ENCODE measurements at regions not wholly inside any gene's neighbourhood (a gene's known extent, or its start where the extent isn't known, plus 50 kb on each side); places are given as distances from the start of the nearest gene placed in this dataset.

DNA sequence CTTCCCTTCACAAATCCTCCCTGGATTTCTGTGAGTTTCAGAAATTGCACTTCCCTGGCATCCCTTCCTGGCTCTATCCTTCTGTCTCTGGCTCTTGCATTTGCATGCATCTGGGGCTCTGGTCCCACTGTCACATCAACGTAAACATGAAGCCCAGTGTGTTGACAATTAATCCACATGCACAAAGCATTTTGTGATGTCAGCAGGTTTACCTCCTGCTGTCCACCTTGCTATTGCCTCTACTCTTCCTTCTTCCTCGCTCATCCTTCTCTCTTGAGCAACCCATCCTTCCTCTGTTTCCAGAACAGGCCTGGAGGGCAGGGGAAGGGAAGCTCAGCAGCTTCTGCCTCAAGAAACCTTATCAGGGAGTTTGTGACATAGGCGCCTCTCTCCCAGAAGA lies 111.7 kb upstream of the ATP5MC3 start (continued):
- TF ChIP-seq, protein P1, sequence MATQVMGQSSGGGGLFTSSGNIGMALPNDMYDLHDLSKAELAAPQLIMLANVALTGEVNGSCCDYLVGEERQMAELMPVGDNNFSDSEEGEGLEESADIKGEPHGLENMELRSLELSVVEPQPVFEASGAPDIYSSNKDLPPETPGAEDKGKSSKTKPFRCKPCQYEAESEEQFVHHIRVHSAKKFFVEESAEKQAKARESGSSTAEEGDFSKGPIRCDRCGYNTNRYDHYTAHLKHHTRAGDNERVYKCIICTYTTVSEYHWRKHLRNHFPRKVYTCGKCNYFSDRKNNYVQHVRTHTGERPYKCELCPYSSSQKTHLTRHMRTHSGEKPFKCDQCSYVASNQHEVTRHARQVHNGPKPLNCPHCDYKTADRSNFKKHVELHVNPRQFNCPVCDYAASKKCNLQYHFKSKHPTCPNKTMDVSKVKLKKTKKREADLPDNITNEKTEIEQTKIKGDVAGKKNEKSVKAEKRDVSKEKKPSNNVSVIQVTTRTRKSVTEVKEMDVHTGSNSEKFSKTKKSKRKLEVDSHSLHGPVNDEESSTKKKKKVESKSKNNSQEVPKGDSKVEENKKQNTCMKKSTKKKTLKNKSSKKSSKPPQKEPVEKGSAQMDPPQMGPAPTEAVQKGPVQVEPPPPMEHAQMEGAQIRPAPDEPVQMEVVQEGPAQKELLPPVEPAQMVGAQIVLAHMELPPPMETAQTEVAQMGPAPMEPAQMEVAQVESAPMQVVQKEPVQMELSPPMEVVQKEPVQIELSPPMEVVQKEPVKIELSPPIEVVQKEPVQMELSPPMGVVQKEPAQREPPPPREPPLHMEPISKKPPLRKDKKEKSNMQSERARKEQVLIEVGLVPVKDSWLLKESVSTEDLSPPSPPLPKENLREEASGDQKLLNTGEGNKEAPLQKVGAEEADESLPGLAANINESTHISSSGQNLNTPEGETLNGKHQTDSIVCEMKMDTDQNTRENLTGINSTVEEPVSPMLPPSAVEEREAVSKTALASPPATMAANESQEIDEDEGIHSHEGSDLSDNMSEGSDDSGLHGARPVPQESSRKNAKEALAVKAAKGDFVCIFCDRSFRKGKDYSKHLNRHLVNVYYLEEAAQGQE (IDR thresholded peaks at IDR 0.05; ENCODE audit: low read depth) = no peak
- TF ChIP-seq TCF7L2 (IDR thresholded peaks at IDR 0.05; ENCODE audit: borderline replicate concordance, extremely low read depth, insufficient read depth, insufficient read length) = no peak
- no peak for TF ChIP-seq ZNF274 (IDR thresholded peaks at IDR 0.05; ENCODE audit: low read depth, low read length)
- TF ChIP-seq, protein P2, sequence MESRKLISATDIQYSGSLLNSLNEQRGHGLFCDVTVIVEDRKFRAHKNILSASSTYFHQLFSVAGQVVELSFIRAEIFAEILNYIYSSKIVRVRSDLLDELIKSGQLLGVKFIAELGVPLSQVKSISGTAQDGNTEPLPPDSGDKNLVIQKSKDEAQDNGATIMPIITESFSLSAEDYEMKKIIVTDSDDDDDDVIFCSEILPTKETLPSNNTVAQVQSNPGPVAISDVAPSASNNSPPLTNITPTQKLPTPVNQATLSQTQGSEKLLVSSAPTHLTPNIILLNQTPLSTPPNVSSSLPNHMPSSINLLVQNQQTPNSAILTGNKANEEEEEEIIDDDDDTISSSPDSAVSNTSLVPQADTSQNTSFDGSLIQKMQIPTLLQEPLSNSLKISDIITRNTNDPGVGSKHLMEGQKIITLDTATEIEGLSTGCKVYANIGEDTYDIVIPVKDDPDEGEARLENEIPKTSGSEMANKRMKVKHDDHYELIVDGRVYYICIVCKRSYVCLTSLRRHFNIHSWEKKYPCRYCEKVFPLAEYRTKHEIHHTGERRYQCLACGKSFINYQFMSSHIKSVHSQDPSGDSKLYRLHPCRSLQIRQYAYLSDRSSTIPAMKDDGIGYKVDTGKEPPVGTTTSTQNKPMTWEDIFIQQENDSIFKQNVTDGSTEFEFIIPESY (IDR thresholded peaks at IDR 0.05; ENCODE audit: extremely low read depth, insufficient replicate concordance, low read length) = no peak
- no peak for TF ChIP-seq CBX3 (IDR thresholded peaks at IDR 0.05; ENCODE audit: low read depth)
- TF ChIP-seq YY1 (IDR thresholded peaks at IDR 0.05; ENCODE audit: extremely low read depth, insufficient replicate concordance, low read depth, low read length) = no peak
- TF ChIP-seq SIN3A (IDR thresholded peaks at IDR 0.05; ENCODE audit: low read depth) = no peak
- TF ChIP-seq EZH2phosphoT487 (IDR thresholded peaks at IDR 0.05; ENCODE audit: borderline replicate concordance) = no peak
- no peak for TF ChIP-seq FOSL1 (IDR thresholded peaks at IDR 0.05; ENCODE audit: low read depth)
- TF ChIP-seq ELF1 (IDR thresholded peaks at IDR 0.05; ENCODE audit: borderline replicate concordance, low read depth) = no peak
- TF ChIP-seq EZH2 (IDR thresholded peaks at IDR 0.05) = no peak
